BLaER1 (cell line): ENCODE measurements at regions not wholly inside any gene's neighbourhood (a gene's known extent, or its start where the extent isn't known, plus 50 kb on each side); places are given as distances from the start of the nearest gene placed in this dataset.

Experiments
- H3K27ac ChIP-seq: shearing (Covaris generic); formaldehyde crosslinking; 2 replicates; pipeline ENCODE4 v1.8.1; 2022
- H3K27me3 ChIP-seq: shearing (Covaris generic); formaldehyde crosslinking; 2 replicates; pipeline ENCODE4 v1.8.1; 2022
- H3K36me3 ChIP-seq: shearing (Covaris generic); formaldehyde crosslinking; 2 replicates; pipeline ENCODE4 v1.8.1; 2022
- H3K4me1 ChIP-seq: shearing (Covaris generic); formaldehyde crosslinking; 2 replicates; pipeline ENCODE4 v1.8.1; 2022
- H3K4me2 ChIP-seq: shearing (Covaris generic); formaldehyde crosslinking; 2 replicates; pipeline ENCODE4 v1.8.1; 2022
- H3K4me3 ChIP-seq: shearing (Covaris generic); formaldehyde crosslinking; 2 replicates; pipeline ENCODE4 v1.8.1; 2022
- H3K9ac ChIP-seq: shearing (Covaris generic); formaldehyde crosslinking; 2 replicates; pipeline ENCODE4 v1.8.1; 2022
- H3K9me3 ChIP-seq: shearing (Covaris generic); formaldehyde crosslinking; 2 replicates; pipeline ENCODE4 v1.8.1; 2022
- H4K20me1 ChIP-seq: shearing (Covaris generic); formaldehyde crosslinking; 2 replicates; pipeline ENCODE4 v1.8.1; 2022
- Cebpa-rat ChIP-seq: shearing (Covaris generic); IDR thresholded peaks from 2 replicates; pipeline ENCODE4 v1.8.1; 2022

DNA sequence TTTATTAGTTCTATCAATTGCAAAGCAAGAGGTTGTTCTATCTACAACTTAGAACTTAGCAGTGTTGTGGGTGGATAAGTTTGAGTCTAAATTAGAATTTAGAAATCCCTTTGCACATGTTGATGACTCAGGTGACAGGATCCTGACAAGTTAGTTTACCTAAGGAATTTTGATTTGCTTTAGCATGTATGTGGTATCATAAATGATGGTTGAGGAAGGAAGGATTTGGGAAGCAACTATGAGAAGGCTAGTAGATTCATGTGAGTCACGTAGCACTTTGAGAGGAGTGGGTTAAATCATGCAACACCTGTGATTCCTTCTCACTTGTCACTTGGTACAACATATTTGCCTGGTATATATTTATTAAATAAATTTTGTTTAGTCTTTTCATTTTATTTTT, 223.7 kb upstream of the USP25 start:
- no peaks in the 10 kb centered on the region for H4K20me1 ChIP-seq
- no peak overlapping the region for H3K4me3 ChIP-seq
- no peaks in the 10 kb centered on the region for H3K27me3 ChIP-seq
- peaks cover 26% of the 10 kb centered on the region for H3K4me1 ChIP-seq
- no peak overlapping the region for H3K4me2 ChIP-seq
- no peak overlapping the region for H3K27ac ChIP-seq
- no peak for TF ChIP-seq Cebpa-rat
- peaks cover 61% of the 10 kb centered on the region for H3K9me3 ChIP-seq
- H3K36me3 ChIP-seq: peaks cover 12% of the 10 kb centered on the region; the same call in 1 of the 2 replicates
- H3K9ac ChIP-seq: no peak overlapping the region

DNA sequence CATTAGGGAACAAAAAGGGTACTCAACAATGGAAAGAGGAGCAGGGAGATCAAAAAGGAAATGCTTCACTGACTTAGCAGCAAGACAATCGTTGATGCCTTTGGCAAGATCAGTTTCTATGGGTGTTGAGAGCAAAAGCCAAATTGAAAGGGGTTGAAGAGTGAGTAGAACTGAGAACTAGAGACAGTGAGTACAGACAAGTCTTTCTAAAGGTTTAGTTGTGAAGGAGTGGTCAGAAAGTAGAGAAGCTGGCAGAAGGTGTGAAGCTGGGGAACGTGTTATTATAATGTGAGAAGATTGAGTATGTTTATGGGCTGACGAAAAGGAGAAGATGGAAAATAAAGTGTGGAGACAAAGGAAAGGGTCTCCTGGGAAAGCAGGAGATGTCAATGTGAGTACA, 221.2 kb upstream of the USP25 start:
- no peaks in the 10 kb centered on the region for H4K20me1 ChIP-seq
- TF ChIP-seq Cebpa-rat: no peak
- H3K27me3 ChIP-seq: no peaks in the 10 kb centered on the region
- peaks cover 48% of the 10 kb centered on the region for H3K4me1 ChIP-seq
- H3K9ac ChIP-seq: peak overlapping the region; percentile 68; the same call in 1 of the 2 replicates
- H3K4me2 ChIP-seq: peak overlapping the region; percentile 69
- peak overlapping the region; percentile 30; the same call in 1 of the 2 replicates for H3K4me3 ChIP-seq
- H3K9me3 ChIP-seq: peaks cover 60% of the 10 kb centered on the region
- H3K36me3 ChIP-seq: peaks cover 18% of the 10 kb centered on the region; the same call in 1 of the 2 replicates
- peak overlapping the region; percentile 79 for H3K27ac ChIP-seq

DNA sequence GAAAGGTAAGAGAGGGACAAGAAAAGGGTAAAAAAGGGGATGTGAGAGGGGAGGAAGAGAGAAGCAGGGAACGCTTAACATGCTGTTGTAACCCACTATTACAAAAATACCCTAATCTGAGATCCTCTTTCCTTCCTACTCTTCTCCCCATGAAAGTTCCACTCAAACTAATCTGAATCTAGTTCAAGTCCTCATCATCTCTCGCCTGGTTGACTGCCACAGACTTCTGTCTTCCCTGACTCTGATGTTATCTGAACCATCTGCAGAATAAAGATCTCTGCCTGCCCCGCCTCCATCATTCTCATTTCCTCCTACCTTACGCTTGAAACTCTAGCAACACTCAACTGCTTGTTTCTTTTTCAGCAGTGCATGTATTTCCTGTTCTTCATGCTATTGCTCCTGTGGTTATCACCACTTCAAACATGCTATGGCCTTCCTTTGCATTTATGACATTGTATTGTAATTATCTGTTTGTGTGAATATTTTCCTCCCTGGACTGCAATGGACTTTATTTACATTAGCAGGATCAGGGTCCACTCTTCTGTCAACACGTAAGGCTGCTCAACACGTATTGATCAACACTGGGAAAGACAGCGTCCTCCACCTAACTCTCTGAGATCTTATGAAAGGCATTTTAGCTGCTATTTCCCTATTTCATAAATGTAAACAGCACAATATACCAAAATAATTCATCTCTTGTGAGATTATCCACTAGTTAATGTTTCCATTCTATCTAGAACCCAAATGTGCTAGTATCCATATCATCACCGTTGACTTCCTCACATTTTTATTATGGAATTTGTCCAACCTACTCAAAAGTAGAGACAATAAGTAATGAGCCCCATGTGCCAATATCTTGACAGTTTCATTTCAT, 215.5 kb upstream of the USP25 start:
- Histone ChIP-seq H3K36me3 (peaks cover 18% of the 10 kb centered on the region; the same call in 1 of the 2 replicates), H3K9ac (peak overlapping the region; percentile 67; the same call in 1 of the 2 replicates), H3K4me1 (peaks cover 61% of the 10 kb centered on the region), H4K20me1 (no peaks in the 10 kb centered on the region), H3K27me3 (no peaks in the 10 kb centered on the region), H3K27ac (peak overlapping the region; percentile 88), H3K4me3 (peak overlapping the region; percentile 37; the same call in 1 of the 2 replicates), H3K9me3 (peaks cover 52% of the 10 kb centered on the region), H3K4me2 (peak overlapping the region; percentile 79)
- TF ChIP-seq Cebpa-rat: no peak

DNA sequence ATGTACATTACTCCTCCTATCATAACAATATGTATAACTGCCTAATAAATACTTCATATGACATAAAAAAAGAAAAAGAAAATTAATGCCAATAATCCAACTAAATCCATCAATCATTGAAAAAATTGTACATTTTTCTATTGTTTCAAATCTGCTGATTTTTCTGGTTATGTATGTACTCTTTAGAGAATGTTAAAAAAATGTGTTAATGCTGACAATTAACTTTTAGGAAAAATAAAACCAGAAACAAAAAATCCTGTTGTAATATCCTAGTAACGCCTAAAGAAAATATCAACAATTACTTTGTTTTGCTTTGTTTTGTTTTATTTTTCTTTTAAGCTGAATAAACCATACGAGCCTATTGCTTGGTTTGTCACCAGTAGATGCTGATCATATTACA, 213.9 kb upstream of the USP25 start:
- Histone ChIP-seq H4K20me1 (no peaks in the 10 kb centered on the region), H3K27ac (peak overlapping the region; percentile 88), H3K4me3 (no peak overlapping the region), H3K9ac (no peak overlapping the region), H3K27me3 (no peaks in the 10 kb centered on the region), H3K4me2 (no peak overlapping the region), H3K36me3 (peaks cover 18% of the 10 kb centered on the region; the same call in 1 of the 2 replicates), H3K4me1 (peaks cover 55% of the 10 kb centered on the region), H3K9me3 (peaks cover 55% of the 10 kb centered on the region)
- no peak for TF ChIP-seq Cebpa-rat

DNA sequence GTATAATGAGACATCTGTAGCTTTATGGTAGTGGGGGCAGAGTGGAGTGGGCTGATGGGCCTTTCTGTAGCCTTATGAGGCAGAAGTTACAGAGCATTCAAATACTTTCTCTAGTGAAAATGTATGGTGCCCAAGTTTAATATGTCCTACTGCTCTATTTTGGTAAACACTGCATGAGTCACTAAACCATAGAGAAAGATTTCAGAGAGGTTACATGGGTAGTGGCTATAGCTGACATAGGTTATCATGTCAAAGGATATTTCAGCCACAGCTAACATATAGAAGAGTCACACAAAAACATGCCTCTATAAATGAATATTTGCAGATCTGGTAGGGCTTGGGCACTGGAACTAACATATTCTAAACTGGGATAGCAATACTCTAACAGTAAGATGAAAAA, 212.4 kb upstream of the USP25 start:
- Histone ChIP-seq H3K27ac (no peak overlapping the region), H3K36me3 (peaks cover 27% of the 10 kb centered on the region), H3K4me2 (no peak overlapping the region; the same call in 1 of the 2 replicates), H3K4me1 (peaks cover 48% of the 10 kb centered on the region), H3K9ac (no peak overlapping the region), H3K27me3 (no peaks in the 10 kb centered on the region), H3K4me3 (no peak overlapping the region; the same call in 1 of the 2 replicates), H4K20me1 (no peaks in the 10 kb centered on the region), H3K9me3 (peaks cover 58% of the 10 kb centered on the region)
- TF ChIP-seq Cebpa-rat: no peak

DNA sequence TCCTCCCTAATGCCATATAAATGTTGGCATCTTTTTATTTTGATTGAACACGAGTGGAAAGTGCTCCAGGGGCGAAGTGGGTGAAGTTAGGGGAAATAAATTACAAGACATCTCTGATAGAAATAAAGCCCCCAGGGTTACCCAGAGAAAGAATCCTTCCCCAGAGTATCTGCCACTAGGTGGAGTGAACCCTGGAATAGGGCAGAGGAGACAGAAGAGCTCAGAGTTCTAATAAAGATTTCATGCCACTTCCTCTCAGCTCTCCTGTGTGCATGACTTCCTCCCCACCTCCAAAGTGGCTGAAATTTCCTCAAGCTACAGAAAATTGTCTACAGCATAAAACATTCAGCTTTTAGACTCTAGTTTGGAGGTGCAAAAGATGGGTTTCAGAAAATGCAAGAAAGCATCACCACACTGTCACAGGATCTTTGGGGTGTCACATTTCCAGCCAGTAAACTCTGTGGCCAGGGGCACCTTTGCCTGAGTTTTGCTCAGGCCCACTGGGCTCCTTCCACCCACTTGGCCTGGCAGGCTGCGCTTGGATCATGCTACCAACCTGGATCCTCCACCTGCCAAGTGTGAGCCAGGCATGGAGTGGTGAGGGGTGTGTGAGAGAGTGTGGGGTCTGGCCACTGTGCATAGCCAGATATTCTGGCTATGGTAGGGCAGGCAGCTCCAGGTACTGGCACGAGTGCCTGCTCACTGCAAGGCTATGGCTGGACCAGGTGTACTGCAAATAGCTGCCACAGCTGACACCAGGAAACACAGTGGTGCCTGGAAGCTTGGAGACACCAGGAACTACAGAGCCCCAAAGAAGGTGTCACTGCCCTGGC, 208.8 kb upstream of the USP25 start:
- TF ChIP-seq Cebpa-rat: no peak
- no peaks in the 10 kb centered on the region for H4K20me1 ChIP-seq
- peaks cover 36% of the 10 kb centered on the region for H3K36me3 ChIP-seq
- 0 out of 2 replicates have a peak overlapping the region, but pooled peaks have one; percentile 4 for H3K27ac ChIP-seq
- peaks cover 16% of the 10 kb centered on the region for H3K4me1 ChIP-seq
- H3K27me3 ChIP-seq: no peaks in the 10 kb centered on the region
- peak overlapping the region; percentile 37; the same call in 1 of the 2 replicates for H3K4me3 ChIP-seq
- no peak overlapping the region for H3K9ac ChIP-seq
- H3K9me3 ChIP-seq: peaks cover 81% of the 10 kb centered on the region
- no peak overlapping the region for H3K4me2 ChIP-seq

DNA sequence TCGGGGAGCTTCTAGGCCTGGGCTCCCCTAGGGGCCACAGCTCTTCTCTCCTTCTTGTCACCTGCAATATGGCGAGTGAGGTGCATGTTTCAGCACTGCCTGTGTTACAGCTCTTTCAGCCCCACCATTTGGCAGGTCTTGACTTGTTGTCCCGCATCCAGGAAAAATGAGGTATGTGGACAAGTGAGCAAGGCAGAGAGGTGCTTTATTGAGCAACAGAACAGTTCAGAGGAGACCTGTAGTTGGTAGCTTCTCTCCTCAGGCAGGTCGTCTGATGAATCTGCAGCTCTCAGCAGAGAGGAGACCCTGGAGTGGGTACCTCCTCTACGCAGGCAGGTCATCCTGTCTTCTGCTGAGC, 208.2 kb upstream of the USP25 start:
- H3K36me3 ChIP-seq: peaks cover 36% of the 10 kb centered on the region
- H3K4me1 ChIP-seq: peaks cover 16% of the 10 kb centered on the region
- no peak overlapping the region for H3K4me2 ChIP-seq
- no peaks in the 10 kb centered on the region for H3K27me3 ChIP-seq
- TF ChIP-seq Cebpa-rat: no peak
- H4K20me1 ChIP-seq: no peaks in the 10 kb centered on the region
- H3K4me3 ChIP-seq: peak overlapping the region; percentile 37; the same call in 1 of the 2 replicates
- peaks cover 78% of the 10 kb centered on the region for H3K9me3 ChIP-seq
- H3K27ac ChIP-seq: no peak overlapping the region
- H3K9ac ChIP-seq: no peak overlapping the region

DNA sequence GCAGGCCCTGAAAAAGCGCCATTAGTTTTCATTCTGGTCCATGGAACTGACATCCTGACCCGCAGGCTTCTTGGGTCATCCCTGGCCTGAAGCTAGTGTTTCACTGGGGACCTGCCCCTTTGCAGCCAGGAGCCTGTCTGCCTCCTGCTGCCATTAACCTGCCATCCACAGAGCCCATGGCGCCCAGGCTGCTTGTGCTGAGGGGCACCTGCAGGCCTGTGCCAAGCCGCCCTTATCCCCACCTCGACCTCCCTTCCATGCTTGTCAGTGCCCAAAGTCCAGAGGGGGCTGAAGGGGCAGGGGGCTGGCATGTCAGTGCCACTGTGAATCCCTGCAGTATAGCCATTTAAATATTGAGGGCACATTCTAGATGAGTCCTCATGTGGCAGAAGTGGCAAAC, 207.6 kb upstream of the USP25 start:
- peaks cover 36% of the 10 kb centered on the region for H3K36me3 ChIP-seq
- peak overlapping the region; percentile 37; the same call in 1 of the 2 replicates for H3K4me3 ChIP-seq
- TF ChIP-seq Cebpa-rat: no peak
- H3K27me3 ChIP-seq: no peaks in the 10 kb centered on the region
- H3K9me3 ChIP-seq: peaks cover 76% of the 10 kb centered on the region
- no peak overlapping the region for H3K27ac ChIP-seq
- H4K20me1 ChIP-seq: no peaks in the 10 kb centered on the region
- H3K4me2 ChIP-seq: no peak overlapping the region
- peaks cover 20% of the 10 kb centered on the region for H3K4me1 ChIP-seq
- H3K9ac ChIP-seq: no peak overlapping the region

DNA sequence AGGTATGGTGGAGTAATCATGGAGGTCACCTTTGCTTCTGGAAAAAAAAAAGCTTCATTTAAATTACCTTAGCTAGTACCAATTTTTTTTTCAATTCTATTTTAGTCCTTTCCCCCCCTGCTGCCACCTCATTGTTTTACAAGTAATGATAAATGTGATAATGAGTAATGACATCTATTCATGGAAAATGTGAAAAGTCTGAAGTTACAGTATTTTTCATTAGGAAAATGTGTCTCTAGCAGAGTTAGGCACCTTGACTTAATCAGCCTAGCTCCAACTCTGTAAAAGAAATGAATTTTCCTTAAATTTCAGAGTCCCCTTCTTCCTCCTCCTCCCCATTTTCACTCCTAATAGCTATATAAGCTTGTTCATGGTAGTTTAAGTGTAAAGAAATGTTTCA, 204.9 kb upstream of the USP25 start:
- Histone ChIP-seq H3K4me1 (peaks cover 33% of the 10 kb centered on the region), H3K27me3 (no peaks in the 10 kb centered on the region), H3K9me3 (peaks cover 74% of the 10 kb centered on the region), H3K4me3 (no peak overlapping the region), H3K36me3 (peaks cover 38% of the 10 kb centered on the region), H4K20me1 (no peaks in the 10 kb centered on the region), H3K27ac (no peak overlapping the region), H3K4me2 (no peak overlapping the region), H3K9ac (no peak overlapping the region)
- no peak for TF ChIP-seq Cebpa-rat

DNA sequence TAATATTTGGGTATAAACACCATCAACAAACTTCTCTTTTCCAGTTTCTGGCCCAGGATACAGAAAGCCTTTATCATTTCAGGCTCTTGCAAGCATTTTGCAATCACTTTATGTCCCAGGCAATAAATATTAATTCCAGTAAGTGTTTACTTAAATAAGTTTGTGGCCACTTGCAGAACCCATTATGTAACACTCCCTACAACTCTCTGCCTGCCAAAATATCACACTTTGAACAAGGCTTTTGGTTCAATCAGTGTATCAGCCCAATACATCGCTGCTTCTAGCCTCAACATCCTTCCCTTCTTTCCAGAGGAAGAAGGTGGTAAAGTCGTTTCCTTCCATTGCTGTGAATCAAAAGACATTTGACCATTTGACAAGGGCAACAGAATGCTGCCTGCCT, 203.0 kb upstream of the USP25 start:
- H3K27me3 ChIP-seq: no peaks in the 10 kb centered on the region
- no peak for TF ChIP-seq Cebpa-rat
- H4K20me1 ChIP-seq: no peaks in the 10 kb centered on the region
- peaks cover 26% of the 10 kb centered on the region for H3K4me1 ChIP-seq
- no peak overlapping the region for H3K9ac ChIP-seq
- peaks cover 36% of the 10 kb centered on the region for H3K36me3 ChIP-seq
- peak overlapping the region; percentile 54 for H3K4me2 ChIP-seq
- peak overlapping the region; percentile 8; the same call in 1 of the 2 replicates for H3K27ac ChIP-seq
- no peak overlapping the region for H3K4me3 ChIP-seq
- peaks cover 73% of the 10 kb centered on the region for H3K9me3 ChIP-seq
